HG02759 (cell line): ENCODE measurements at regions not wholly inside any gene's neighbourhood (a gene's known extent, or its start where the extent isn't known, plus 50 kb on each side); places are given as distances from the start of the nearest gene placed in this dataset.

ENCODE experiments used
- ATAC-seq: cut with Tn5 transposase; IDR thresholded peaks from one replicate; pipeline ENCODE4 v1.9.1; 2021; ENCODE audit warnings: mild to moderate bottlenecking, moderate library complexity; ENCODE audit not compliant: unreplicated experiment

DNA sequence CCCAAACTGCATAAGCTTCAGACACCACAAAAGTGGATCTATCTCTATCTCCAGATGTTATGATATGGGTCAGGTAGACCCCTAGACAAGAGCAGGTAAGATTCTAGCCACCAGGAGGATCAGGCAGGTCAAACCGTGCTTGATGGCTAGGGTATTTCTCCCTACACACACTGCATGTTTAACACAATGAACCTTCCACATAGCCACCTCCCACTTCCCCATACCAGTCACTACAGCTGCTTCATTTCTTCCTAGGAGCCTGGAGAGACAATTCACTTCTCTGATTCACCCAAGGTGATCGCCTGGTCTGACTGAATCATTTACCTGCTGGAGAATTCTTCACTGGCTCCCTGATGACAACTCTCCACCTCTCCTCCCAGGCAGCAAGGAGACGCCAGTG, 66.0 kb upstream of the MYCN start:
- no peak for ATAC-seq

DNA sequence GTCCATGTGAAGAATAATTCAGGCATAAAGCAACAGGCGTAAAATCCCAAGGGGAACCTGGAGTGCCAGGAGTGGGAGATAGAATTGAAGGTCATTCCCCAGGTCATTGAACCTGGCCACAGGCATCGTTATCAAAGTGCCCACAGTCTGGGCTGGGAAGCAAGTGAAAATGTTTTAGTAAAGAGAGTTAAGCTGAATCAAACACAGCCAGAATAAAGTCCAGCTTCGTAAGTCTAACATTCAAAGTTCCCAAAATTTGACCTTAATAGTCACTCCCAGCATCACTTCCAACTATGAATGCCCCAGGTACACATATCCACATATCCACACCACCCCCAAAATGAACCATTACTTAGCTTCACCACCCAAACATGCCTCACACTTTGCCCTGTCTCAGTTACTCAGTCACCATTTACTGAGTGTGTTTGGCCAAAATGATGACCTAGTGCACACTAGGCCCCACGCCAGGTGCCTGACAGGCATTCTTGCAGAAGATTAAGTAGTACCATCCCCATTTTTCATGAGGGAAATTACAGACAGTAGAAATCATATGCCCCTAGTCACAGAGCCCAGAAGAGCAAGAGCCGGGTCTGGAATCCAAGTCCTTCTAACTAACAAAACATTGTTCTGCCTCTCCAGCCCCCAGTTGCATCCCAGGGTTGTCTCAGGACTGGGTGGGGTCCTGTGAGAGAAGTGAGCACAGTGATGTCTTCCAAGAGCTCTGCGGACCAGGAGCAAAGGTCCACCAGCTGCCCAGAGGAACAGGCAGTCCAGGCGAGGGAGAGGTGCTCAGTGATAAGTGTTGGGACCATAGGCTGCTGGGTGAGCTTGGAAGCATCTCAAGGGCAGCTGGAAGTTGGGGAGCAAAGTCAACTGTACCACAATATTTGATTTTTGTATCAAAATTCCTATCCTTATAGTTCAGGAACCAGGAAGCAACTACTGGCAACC, 65.2 kb upstream of the MYCN start:
- no peak for ATAC-seq

DNA sequence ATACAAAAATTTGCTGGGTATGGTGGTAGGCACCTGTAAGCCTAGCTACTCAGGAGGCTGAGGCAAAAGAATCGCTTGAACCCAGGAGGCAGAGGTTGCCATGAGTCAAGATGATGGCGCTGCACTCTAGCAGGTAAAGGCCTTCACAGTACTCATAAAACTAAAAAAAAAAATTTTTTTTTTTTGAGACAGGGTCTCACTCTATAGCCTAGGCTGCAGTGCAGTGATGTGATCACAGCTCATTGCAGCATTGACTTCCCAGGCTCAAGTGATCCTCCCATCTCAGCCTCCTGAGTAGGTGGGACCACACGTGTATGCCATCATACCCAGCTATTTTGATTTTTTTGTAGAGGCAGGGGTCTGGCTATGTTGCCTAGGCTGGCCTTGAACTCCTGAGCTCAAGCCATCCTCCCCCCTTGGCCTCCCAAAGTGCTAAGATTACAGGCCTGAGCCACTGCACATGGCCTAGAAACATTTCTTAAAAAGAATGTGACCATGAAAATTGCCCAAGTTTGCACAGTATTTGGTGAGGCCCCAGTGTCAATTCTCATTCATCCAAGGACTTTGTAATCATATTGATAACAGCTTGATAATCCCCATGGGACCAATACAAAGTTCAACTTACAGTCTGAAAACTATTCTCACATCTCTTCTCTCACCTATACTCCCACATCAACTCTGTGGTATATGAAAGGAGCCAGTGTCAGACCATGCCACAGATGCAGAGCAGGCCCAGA, 64.2 kb upstream of the MYCN start:
- no peak for ATAC-seq

DNA sequence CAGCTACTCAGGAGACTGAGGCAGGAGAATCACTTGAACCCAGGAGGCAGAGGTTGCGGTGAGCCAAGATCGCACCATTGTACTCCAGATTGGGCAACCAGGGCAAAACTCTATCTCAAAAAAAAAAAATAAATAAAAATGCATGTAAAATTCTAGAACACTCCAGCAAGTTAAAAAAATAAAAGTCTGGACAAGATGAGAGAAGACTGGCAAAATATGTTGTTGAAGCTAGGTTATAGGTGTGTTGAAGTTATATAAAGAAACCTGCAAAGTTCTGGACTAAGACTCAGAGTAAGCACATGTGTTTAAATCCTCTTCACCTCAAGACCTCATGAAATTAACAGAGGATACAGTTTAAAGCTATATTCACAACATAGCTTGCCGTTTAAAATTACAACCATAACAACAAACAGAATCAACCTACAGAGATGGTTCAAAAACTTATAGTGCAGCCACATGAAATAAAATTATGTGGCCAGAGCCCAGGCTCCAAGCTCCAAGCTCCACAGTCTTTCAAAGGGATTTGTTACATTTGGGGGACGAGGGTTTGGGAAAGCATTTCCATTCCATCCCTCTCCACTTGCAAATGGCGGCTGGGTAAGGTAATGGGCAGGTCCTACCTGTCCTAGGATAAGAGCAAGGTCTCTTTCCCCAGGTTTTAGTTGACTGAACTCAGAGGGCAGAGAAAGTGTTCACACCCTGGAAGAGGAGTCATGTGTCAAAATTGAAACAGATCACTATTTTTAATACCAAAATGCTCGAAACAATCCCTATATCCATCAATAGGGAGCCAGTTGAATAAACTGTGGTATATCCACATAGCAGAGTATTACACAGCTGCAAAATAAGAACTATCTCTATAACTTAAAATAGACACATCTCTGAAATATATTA, 59.9 kb upstream of the MYCN start:
- ATAC-seq = no peak

DNA sequence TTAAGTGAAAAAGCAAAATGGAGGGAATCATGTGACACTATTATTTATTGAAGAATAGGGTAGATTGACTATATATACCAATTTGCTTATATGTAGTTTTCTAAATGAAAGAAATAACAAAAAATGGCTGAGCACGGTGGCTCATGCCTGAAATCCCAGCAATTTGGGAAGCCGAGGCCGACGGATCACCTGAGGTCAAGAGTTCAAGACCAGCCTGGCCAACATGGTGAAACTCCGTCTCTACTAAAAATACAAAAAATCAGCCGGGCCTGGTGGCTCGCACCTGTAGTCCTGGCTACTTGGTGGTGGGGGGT, 59.3 kb upstream of the MYCN start:
- no peak for ATAC-seq

DNA sequence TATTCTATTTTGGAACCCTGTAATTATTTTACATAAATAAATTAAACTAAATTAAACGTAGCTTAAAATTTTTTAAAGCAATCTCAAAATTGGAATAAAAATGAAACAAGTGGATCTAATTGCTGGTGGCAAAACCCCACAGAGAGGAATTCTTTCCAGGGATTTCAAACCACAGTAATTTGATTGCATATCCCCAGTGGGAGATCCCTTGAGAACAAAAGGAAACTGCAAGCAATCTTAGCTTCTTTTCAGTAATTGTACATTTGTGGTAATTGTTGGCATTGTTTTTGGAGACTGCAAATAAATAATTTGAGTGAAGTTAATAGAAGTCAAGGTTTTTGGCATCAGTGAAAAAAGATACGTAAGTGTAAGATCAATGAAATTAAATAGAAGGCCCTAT, 58.7 kb upstream of the MYCN start:
- ATAC-seq = no peak

DNA sequence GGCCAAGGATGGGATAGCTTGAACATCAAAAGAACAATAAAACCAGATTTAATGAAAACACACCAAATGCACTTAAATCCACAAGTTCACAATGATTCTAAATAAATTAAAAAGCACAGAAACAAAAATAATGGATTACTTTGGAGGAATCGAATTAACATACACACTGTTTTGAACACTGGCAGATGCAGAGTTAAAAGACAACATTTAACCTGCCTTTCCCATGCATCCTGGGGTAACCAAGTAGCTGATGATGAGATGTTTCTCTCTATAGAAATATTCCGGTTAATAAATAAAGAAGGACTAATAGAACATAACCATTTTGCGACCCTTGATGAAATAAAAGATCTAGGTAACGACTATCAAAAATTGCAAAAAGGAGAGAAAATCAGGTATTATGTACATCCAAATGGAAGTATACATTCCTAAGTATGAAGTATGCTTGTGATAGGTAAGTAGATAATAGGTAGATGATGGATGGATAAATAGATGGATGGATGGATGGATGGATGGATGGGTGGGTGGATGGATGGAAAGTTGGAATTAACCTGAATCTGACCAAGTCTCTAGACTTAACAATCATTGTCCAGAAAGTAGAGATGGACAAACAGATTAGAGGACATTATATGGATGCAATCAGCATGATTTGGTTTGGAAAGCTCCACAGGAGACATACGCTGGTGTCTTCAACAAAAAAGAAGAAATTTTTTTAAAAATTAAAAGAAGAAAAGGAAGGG, 57.4 kb upstream of the MYCN start:
- no peak for ATAC-seq

DNA sequence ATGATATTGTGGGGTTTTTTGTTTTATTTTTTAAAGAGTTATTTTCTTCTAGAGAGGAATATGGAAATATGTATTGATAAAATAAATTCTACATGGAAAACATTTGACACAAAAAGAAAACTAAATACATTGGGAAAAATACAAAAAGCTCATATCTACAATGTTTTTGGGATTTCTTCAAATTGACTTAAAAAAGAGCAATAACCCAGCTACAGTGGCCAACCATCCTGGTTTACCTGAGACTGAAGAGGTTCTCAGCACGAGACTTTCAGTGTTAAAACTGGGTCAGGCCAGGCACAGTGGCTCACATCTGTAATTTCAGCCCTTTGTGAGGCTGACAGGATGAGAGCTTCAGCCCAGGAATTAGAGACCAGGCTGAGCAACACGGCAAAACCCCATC, 56.7 kb upstream of the MYCN start:
- ATAC-seq = no peak

DNA sequence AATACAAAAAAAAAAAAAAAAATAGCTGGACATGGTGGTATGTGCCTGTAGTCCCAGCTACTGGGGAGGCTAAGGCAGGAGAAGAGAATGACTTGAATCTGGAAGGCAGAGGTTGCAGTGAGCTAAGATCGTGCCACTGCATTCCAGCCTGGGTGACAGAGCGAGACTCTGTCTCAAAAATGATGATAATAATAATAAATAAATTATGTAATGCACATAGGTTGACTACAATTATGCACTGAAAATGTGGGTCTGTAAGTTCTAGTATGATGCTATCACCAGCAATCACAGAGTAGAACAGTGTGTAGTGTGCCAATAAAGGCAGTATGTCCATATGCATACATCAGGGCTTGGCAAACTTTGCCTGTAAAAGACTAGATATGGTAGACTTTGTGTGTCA, 55.6 kb upstream of the MYCN start:
- no peak for ATAC-seq

DNA sequence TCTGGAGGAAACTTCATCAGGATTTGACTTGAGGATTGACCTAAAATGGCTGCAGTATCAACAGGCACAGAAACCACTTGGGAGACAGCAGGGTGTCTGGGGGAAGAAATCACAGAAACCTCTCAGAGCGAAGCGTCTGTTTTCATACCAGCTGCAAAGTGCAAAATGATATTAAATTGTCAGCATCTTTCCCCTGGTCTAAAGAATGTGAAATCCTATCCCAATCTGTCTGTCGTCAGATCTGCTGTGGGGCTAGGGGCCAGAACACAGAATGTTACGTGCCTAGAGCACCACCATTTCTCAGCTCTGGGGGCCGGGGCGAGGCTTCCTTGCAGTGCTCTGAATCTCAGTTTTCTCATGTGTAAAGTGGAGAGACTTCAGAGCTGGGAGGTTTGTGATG, 54.1 kb upstream of the MYCN start:
- no peak for ATAC-seq

DNA sequence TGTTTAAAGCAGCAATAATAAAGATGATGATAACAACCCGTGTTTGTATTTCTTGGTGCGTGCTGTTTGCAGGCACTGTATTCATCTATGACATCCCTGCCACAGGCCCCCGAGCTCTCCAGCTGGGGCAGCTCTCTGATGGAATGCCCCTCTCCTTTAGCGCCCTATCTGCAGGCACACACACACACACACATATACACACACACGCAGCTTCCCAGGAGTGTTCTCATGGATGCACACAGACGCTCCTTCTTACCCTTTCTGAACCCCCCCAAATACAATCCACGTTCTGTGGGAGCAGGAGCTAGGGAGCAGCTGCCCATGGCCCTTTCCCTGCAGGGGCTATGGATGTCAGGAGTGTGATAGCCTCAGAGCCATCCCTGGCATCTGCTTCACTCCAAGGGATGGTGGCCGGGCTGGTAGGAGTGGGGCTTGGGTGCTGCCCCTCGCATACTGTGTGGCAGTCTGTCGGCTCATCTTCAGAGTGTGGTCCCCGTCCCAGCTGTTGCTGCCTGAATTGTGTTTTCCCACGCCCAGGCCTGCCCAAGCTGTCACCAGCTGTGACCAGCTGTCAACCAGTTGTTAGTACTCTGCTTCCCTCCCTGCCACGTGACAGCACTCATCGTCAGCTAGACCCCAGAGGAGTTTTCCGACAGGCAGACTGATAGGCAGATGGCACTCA, 50.8 kb upstream of the MYCN start:
- no peak for ATAC-seq

DNA sequence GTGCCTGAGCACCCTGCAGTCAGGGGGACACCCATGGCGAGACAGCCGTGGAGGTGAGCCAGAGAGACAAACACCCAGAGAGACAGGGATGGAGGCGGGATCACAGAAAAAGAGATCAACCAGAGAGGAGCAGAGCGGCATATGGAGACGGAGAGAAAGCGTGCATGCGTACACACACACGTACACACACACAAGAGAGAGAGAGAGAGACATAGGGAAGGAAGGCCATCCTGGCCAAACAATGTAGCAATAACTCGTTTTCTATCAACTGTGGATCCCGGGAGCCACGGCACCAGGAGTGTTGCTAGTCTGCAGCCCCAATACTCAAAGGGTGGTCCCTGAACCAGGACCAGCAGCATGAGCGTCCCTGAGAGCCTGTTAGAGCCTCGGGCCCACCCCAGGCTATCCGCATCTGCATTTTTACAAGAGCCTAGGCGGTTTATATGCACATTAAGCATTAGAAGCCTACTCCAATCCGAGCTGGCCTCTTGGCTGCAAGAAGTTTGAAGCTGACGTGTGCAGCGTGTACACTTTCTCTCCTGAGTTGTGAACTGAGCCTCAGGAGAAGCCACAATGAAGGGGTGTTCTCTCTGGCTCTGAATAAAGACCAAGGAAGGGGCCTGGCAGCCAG, 50.1 kb upstream of the MYCN start:
- ATAC-seq = no peak
